PC-3 (cell line): ENCODE measurements at regions not wholly inside any gene's neighbourhood (a gene's known extent, or its start where the extent isn't known, plus 50 kb on each side); places are given as distances from the start of the nearest gene placed in this dataset.

ENCODE experiments used
- ATAC-seq: fragments of 200-7000 bp; cut with Tn5 transposase; 2 replicates; pipeline ENCODE4 v1.9.1; 2020; ENCODE audit warnings: mild to moderate bottlenecking, moderate library complexity
- BruUV-seq: library from RNA; stranded (reverse); fragments of 400-500 nt; replicated peaks from 2 replicates; lab custom pipeline; 2021; lab: Mats Ljungman, UMichigan
- CTCF ChIA-PET: fragments of 300-600 bp; sonication (Branson Sonifier 250); formaldehyde crosslinking; loops from one replicate; lab custom pipeline; 2022; ENCODE audit warnings: antibody characterized with exemption; lab: Charles Lee
- POLR2A ChIA-PET: fragments of 300-600 bp; sonication (Branson Sonifier 250); formaldehyde crosslinking; loops from one replicate; lab custom pipeline; 2022; ENCODE audit warnings: antibody characterized with exemption; ENCODE audit not compliant: unreplicated experiment; lab: Charles Lee
- DNase-seq: peaks from one replicate; pipeline ENCODE4 v3.0.0-alpha.2; 2015
- H2AFZ ChIP-seq: fragments of 300-600 bp; sonication (generic); 2 replicates; pipeline ENCODE4 v1.6.0; 2016; ENCODE audit warnings: antibody characterized with exemption, low read length
- H3F3A ChIP-seq: fragments of 300-600 bp; sonication (generic); one replicate; pipeline ENCODE4 v1.6.0; 2017; ENCODE audit warnings: antibody characterized with exemption, low read length, control low read depth, mild to moderate bottlenecking; ENCODE audit not compliant: unreplicated experiment
- H3K27ac ChIP-seq: fragments of 300-600 bp; sonication (generic); 2 replicates; pipeline ENCODE4 v1.5.1; 2016; ENCODE audit warnings: mild to moderate bottlenecking, low read length
- H3K27me3 ChIP-seq: fragments of 300-600 bp; sonication (generic); 2 replicates; pipeline ENCODE4 v1.6.1; 2016; ENCODE audit warnings: low read length, mixed read lengths
- H3K36me3 ChIP-seq: fragments of 300-600 bp; sonication (generic); 2 replicates; pipeline ENCODE4 v1.6.1; 2016; ENCODE audit warnings: low read depth, mixed run types, low read length, mixed read lengths
- H3K4me1 ChIP-seq: fragments of 300-600 bp; sonication (generic); 2 replicates; pipeline ENCODE4 v1.5.1; 2016; ENCODE audit warnings: low read length; ENCODE audit not compliant: insufficient read depth
- H3K4me2 ChIP-seq: fragments of 300-600 bp; sonication (generic); 2 replicates; pipeline ENCODE4 v1.6.0; 2016; ENCODE audit warnings: low read length
- H3K4me3 ChIP-seq: fragments of 300-600 bp; sonication (generic); 2 replicates; pipeline ENCODE4 v1.5.1; 2016; ENCODE audit warnings: mild to moderate bottlenecking, low read length, mixed read lengths
- H3K79me2 ChIP-seq: fragments of 300-600 bp; sonication (generic); 2 replicates; pipeline ENCODE4 v1.6.1; 2017; ENCODE audit warnings: low read length, mixed read lengths
- H3K9ac ChIP-seq: fragments of 300-600 bp; sonication (generic); 2 replicates; pipeline ENCODE4 v1.6.0; 2016; ENCODE audit warnings: mild to moderate bottlenecking, low read length
- H3K9me2 ChIP-seq: fragments of 300-600 bp; sonication (generic); replicated peaks from 2 replicates; pipeline ENCODE4 v1.6.1; 2016; ENCODE audit warnings: mixed run types, low read length, mixed read lengths
- H3K9me3 ChIP-seq: fragments of 300-600 bp; sonication (generic); 2 replicates; pipeline ENCODE4 v1.6.1; 2016; ENCODE audit warnings: low read length, mixed read lengths
- H4K20me1 ChIP-seq: fragments of 300-600 bp; sonication (generic); 2 replicates; pipeline ENCODE4 v1.6.1; 2016; ENCODE audit warnings: low read length, mixed read lengths
- CTCF ChIP-seq: fragments of 300-600 bp; sonication (generic); conservative IDR thresholded peaks from 2 replicates; pipeline ENCODE4 v1.5.1; 2017; ENCODE audit warnings: antibody characterized with exemption, low read depth, mild to moderate bottlenecking, low read length
- EZH2 ChIP-seq: fragments of 300-600 bp; sonication (generic); IDR thresholded peaks from one replicate; pipeline ENCODE4 v1.6.1; 2017; ENCODE audit warnings: antibody characterized with exemption, mild to moderate bottlenecking, low read length; ENCODE audit not compliant: unreplicated experiment
- EZH2phosphoT487 ChIP-seq: fragments of 300-600 bp; sonication (generic); IDR thresholded peaks from 2 replicates; pipeline ENCODE4 v1.6.1; 2018; ENCODE audit warnings: mild to moderate bottlenecking, antibody characterized with exemption, low read length, borderline replicate concordance
- intact Hi-C: fragments of 100-400 bp; cut with micrococcal nuclease; formaldehyde crosslinking; loops from 2 replicates; pipeline ENCODE4 v1.9.0; 2023

DNA sequence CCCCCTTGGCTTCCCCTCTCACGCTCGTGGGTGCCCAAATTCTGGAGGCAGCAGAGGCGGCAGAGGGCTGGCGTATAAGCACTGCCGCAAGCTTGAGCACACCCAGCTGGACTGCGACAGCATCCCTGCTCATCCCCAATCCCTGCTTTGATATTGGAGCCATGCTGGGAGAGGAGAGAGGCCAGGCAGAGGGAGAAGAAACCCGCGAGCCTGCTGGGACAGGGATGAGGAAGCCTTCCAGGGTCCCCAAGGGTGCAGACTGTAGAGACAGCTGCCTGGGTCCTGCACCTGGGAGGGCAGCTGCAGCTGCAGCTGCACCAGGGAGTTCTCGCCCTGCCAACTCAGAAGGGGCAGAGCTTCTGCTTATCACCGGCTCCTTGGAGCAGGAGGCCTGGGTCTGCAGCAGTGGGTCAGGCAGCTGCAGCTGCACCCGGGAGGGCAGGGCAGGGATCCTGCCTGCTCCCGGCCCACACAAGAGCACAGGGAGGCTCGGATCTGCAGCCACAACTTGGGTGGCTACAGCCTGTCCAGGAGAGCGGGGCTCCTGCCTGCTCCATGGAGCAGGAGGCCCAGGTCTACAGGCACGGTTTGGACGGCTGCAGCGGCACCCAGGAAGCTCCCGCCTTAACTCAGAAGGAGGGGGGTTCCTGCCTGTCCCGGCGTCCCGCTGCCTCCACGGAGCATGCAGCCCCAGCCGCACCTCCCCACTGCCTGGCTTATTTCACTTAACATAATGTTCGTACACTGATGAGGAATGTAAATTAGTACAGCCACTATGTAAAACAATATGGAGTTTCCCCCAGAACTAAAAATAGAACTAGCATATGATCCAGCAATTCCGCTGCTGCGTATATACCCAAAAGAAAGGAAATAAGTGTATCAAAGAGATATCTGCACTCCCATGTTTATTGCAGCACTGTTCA, 60.4 kb upstream of the SGPP1 start:
- Histone ChIP-seq H3K4me2 (no peak overlapping the region), H3K9me2 (no peaks in the 10 kb centered on the region), H3K9me3 (no peaks in the 10 kb centered on the region), H2AFZ (no peak overlapping the region), H3K27me3 (no peaks in the 10 kb centered on the region), H3K4me3 (no peak overlapping the region), H3K79me2 (no peaks in the 10 kb centered on the region), H3K9ac (no peak overlapping the region), H3F3A (no peaks in the 10 kb centered on the region), H3K36me3 (no peaks in the 10 kb centered on the region), H3K27ac (no peak overlapping the region), H3K4me1 (no peaks in the 10 kb centered on the region), H4K20me1 (no peaks in the 10 kb centered on the region)
- no TSS peak for BruUV-seq
- DNase-seq (no peak), ATAC-seq (no peak)
- CTCF ChIA-PET, result no interaction called here
- POLR2A ChIA-PET, result no interaction called here
- intact Hi-C loops, result no loop called here
- TF ChIP-seq EZH2 (no peak), EZH2phosphoT487 (no peak), CTCF (no peak)

DNA sequence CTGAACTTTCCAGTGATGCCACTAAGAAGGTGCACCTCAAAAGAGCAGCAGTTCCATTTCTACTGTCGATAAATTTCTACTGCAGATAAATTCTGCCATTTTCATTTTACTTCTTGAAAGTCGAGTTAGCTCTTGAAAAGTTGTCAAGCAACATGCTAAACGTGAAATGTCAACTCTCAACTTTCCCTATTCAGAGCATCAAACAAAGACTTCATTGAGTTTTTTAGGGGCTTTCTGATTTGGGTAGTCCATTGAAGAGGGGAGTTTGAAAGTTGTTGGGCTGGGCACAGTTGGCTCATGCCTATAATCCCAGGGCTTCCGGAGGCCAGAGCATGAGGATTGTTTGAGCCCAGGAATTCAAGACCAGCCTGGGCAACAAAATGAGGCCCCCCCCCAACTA, 59.4 kb upstream of the SYNE2 start:
- Histone ChIP-seq H3K9ac (no peak overlapping the region), H3K4me1 (no peaks in the 10 kb centered on the region), H2AFZ (no peak overlapping the region), H3K9me2 (no peaks in the 10 kb centered on the region), H3K36me3 (no peaks in the 10 kb centered on the region), H3K4me2 (no peak overlapping the region), H3K4me3 (no peak overlapping the region), H3K27ac (no peak overlapping the region), H3K79me2 (no peaks in the 10 kb centered on the region), H3F3A (no peaks in the 10 kb centered on the region), H3K27me3 (no peaks in the 10 kb centered on the region), H3K9me3 (no peaks in the 10 kb centered on the region), H4K20me1 (no peaks in the 10 kb centered on the region)
- POLR2A ChIA-PET, result interaction anchor here (0.7 kb wide), 1 partner anchor 268 kb away, joined by 3 read pairs; no protein-coding TSS in a partner anchor
- intact Hi-C loops, result loop anchor here (10.0 kb wide), 2 partner anchors 341 to 681 kb away; no protein-coding TSS in a partner anchor
- DNase-seq, result no peak
- CTCF ChIA-PET, result interaction anchor here (0.5 kb wide), 1 partner anchor 105 kb away, joined by 3 read pairs; no protein-coding TSS in a partner anchor
- no peak for ATAC-seq
- TF ChIP-seq EZH2phosphoT487, result no peak
- no peak for TF ChIP-seq CTCF
- no peak for TF ChIP-seq EZH2
- no TSS peak for BruUV-seq

- Histone ChIP-seq H3K4me2 (no peak overlapping the region), H3K27me3 (no peaks in the 10 kb centered on the region), H3K4me1 (no peaks in the 10 kb centered on the region), H3F3A (no peaks in the 10 kb centered on the region), H2AFZ (no peak overlapping the region), H4K20me1 (no peaks in the 10 kb centered on the region), H3K9me2 (no peaks in the 10 kb centered on the region), H3K9me3 (no peaks in the 10 kb centered on the region), H3K79me2 (no peaks in the 10 kb centered on the region), H3K4me3 (no peak overlapping the region), H3K9ac (no peak overlapping the region), H3K36me3 (no peaks in the 10 kb centered on the region), H3K27ac (no peak overlapping the region)
- ATAC-seq (no peak), DNase-seq (no peak)
- CTCF ChIA-PET, result no interaction called here
- TF ChIP-seq CTCF (no peak), EZH2phosphoT487 (no peak), EZH2 (no peak)
- no TSS peak for BruUV-seq
- POLR2A ChIA-PET, result no interaction called here
- intact Hi-C loops, result loop anchor here (10.0 kb wide), 2 partner anchors 339 to 679 kb away; no protein-coding TSS in a partner anchor
Observed at GRCh38 chr14:63795532-63795931, 57.3 kb upstream of the SYNE2 start.
